ENCODE measurements at regions not wholly inside any gene's neighbourhood (a gene's known extent, or its start where the extent isn't known, plus 50 kb on each side); places are given as distances from the start of the nearest gene placed in this dataset.

DNA sequence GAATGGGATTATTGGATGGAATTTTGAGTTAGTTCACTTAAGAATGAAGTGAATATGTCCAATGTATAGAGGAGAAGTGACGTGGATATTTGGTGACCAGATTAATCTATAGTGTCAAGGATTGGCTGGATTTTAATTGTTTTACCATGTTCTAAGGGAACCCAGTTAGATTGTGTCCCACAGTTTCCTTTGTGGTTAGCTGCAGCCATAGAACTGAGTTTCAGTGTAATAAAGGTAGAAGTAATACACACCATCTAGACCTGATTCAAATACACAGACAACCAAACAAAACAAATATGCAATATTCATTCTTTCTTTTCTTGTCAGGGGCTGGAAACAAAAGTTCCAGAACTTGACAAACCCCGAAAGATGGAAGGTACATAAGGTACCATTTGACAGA, 88.0 kb upstream of the RGS18 start:
- no peak for DNase-seq

DNA sequence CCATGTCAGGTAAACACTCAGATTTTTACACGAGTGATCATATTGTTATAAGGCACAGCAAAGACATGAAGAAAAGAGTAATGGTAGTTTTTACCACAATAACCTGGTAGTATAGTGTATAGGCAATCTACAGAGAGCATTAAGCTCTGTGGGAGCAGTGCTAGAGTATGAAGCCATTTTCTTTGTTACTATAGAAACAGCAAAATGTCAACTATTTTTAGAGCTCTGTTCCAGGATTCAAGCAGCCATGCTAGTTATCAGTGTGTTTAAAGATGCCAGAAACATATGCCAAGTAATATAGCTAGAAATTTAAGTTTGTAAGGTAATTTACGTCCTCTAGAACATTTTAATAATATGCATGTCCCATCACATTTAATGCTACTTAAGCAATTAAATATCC, 77.6 kb upstream of the RGS18 start:
- DNase-seq = no peak

DNA sequence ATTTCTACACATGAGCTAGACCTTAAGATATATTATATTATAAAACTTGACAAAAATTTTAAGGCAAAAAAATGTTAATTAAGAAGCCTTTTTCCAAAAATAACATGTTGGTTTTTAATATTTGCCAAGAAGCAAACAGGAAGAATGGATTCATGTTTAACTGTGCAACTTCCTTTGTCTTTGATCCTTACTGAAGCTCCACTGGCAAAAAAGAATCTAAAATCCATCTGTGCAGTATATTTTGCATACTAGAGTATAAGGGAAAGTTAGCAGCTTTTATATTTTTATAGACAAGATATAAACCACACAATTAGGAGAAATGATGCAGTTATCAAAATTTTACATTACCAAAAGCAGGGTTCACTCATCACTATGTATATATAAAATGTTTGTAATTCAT, 76.9 kb upstream of the RGS18 start:
- DNase-seq = no peak

DNA sequence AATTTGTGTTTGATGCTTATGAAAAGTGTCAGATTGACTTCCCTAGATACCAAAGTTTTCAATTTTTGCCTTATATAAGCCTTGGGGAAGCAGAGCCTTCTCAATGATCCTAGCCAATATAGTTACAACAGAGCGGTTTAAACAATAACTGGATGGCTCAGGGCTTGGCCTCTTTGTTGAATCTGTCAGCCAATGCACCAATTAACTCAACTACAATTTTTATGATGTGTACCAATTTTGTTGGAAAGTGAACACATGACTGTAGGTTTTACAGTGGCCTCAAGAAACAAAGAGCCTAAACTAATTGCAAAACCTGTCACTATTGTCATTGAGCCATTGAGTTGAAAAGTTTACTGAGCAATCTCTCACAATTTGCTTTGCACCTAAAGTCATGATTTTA, 71.6 kb upstream of the RGS18 start:
- no peak for DNase-seq

DNA sequence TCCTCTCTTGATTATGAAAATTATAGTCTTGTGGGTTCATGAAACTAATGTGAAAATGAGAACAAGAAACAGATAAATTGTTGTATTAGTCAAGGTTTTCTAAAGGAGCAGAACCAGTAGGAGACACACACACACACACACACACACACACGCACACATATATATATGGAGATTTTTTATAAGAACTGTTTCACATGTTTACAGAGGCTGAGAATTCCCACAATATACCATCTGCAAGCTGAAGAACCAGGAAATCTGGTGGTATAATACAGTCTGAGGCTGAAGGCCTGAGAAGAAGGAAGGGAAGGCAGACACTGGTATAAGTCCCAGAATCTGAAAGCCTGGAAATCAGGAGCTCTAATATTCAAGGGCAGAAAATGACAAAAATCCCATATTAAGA, 70.9 kb upstream of the RGS18 start:
- no peak for DNase-seq

DNA sequence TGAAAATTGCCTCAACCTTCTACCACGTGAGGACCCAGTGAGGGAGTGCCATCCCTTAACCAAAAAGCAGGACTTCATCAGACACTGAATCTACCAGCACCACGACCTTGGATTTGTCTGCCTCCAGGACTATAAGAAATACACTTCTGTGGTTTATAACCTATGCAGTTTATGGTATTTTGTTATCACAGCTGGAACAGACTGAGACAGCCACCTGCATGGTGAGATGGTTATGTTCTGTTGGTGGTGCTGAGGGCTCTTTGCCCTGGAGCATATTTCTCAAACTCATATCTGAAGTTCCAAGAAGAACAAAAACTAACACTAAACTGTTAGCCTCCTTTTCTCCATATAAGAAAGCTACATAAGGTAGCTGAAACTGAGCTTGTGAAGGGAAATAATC, 69.8 kb upstream of the RGS18 start:
- DNase-seq = no peak

DNA sequence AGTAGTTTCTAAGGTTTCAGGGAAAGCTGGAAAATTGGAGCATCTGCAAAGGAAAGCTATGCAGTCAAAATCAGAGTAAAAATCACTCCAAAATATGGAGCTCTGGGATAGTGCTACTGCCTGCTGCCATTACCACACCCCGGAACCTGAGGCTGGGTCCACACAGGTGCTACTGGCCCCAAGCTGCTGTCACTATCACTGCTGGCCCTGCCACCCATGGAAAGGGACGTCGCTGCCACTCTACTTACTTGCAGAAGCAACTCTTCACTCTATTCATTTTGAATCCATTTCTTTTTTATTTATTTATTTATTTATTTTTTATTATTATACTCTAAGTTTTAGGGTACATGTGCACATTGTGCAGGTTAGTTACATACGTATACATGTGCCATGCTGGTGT, 60.3 kb upstream of the RGS18 start:
- no peak for DNase-seq

DNA sequence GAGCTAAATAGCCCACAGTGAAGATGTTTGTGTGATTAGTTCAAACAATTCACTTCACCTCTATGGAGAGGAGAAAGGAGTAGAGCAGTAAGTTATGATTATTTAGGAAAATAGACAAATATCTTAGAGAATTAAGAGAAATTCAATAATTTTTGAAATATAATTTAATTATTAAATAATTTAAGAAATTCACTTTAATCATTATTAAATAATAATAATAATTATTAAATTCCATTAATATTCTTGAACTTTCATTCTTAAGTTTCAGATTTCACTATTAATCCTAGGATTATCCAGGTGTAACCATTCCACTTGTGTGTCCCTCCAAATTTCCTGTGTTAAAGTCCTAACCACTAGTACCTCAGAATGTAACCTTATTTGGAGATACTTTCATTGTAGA, 58.9 kb upstream of the RGS18 start:
- no peak for DNase-seq

DNA sequence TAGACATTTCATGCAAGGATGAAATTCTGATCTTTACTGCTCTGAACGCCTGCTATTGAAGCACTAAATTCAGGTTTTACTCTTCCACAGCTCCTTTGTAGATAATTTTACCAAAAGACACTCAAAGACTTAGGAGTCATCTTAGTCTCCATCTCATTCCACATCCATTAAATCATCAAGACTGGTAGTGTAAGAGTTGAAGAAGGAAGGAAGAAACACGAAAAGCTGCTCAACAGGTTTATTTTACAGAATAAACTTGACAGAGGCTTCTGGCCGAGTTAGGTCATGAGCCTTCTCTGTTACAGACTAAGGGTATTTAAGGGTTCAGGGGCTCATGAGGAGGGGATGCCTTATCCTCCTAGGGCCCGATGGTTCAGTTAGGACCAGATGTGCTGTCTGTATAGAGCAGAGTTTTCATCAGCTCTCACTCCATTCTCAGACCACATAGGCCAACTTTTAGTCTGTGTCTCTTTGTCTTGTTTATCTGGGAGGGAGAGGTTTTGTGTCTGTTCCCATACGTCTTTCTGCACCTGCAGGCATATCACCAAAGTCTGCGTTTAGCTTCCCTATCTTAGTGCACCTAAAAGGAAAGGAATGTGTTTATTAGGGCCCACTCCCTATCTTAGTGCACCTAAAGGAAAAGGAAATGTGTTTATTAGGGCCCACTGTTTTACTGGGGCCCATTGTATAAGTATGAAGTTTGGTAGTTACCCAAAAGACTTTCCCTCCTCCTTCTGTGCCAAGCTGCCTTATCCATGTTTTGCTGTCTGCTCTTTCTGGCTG, 57.4 kb upstream of the RGS18 start:
- no peak for DNase-seq

DNA sequence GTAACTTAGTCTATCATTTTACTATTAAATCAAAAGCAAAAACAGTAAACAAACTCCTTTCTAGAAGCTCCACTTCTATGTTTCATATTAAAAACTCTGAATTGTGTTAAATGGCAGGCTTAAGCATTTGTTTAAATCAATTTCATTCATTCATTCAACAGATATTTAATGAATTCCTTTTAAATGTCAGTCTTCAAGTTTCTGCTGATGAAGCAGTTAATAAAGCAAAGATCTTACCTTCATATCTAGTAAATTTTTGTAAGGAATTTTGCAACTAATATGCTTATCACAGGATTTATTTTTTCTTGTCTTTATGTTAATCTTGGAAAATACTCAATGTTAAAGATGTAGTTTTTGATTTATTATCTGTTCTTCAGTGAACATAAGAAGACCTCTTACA, 54.1 kb upstream of the RGS18 start:
- no peak for DNase-seq

DNA sequence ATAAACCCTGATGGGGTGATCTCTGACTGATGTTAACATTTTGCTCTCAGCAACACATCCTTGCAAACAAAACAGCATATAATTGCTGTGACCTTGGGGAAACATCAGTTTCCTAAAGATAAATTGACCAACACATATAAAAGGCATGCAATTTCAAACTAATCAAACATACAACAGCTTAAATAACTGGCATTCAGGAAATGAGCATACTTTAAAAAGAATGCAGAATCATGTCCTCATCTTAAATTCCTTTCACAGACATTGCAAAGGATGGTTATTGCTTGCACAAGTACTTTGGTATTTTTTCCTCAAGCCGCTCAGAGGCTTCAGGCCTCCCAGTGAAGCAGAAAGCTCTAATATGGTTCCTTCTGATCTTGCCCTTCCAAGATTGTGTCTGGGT, 53.4 kb upstream of the RGS18 start:
- no peak for DNase-seq

DNA sequence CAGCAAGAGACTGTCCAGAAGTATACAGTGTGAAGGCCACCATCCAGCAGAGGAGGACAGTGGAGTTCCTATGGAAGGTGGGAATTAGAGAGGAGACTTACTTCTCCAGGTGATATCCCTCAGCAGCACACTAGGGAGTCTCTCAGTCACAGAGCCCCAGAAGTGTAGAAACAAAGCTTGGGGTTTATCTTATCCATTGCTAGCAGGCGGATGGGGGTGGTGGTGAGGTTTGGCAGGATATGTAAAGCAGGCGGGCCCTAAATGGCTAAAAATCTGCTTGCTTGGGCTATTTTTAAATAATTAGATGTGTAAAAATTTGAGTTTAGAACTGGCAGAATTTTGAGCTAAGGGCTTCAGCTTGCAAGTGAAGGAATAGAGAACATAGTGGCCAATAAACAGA, 50.1 kb upstream of the RGS18 start:
- DNase-seq = no peak

Data from nucleus accumbens (tissue), 56 donors.